ENCODE measurements at regions not wholly inside any gene's neighbourhood (a gene's known extent, or its start where the extent isn't known, plus 50 kb on each side); places are given as distances from the start of the nearest gene placed in this dataset.

- TF ChIP-seq EGR1 (IDR thresholded peaks at IDR 0.05; ENCODE audit: low read depth in 2 of 2) (no peak), FOXA1 (IDR thresholded peaks at IDR 0.05) (no peak), ATF3 (IDR thresholded peaks at IDR 0.05) (no peak)
These were observed 954.1 kb upstream of the COX7C start for GRCh38 chr5:85663708-85664031.

Data from liver (tissue), 2 donors.